HepG2 (cell line): ENCODE measurements at regions not wholly inside any gene's neighbourhood (a gene's known extent, or its start where the extent isn't known, plus 50 kb on each side); places are given as distances from the start of the nearest gene placed in this dataset.

Source experiments
- ATAC-seq: fragments of 200-7000 bp; cut with Tn5 transposase; 3 replicates; pipeline ENCODE4 v1.9.1; 2020; ENCODE audit warnings: mild to moderate bottlenecking, moderate library complexity
- BruUV-seq: library from RNA; stranded (reverse); fragments of 400-500 nt; replicated peaks from 2 replicates; lab custom pipeline; 2021; lab: Mats Ljungman, UMichigan
- CTCF ChIA-PET: fragments of 300-600 bp; formaldehyde crosslinking; extraction: SDS; loops from one replicate; lab custom pipeline; 2021; ENCODE audit warnings: low total read pairs, inconsistent platforms, low intra/inter-chr PET ratio; lab: Yijun Ruan, JAX
- POLR2A ChIA-PET: fragments of 350-600 bp; sonication (Branson Sonifier 250); formaldehyde crosslinking; loops from one replicate; lab custom pipeline; 2020; ENCODE audit warnings: antibody characterized with exemption, inconsistent platforms; lab: Yijun Ruan, JAX
- DNase-seq: peaks from one replicate; pipeline ENCODE4 v3.0.0-alpha.2; 2015; ENCODE audit warnings: low spot score
- FAIRE-seq: peaks from 3 replicates; lab custom pipeline; 2011; peaks lifted over from hg19 to GRCh38; lab: Jason Lieb, UNC
- H2AFZ ChIP-seq: one replicate; pipeline ENCODE4 v1.6.1; 2011; ENCODE audit warnings: low read length, inconsistent platforms
- H3K27ac ChIP-seq: fragments of 300-600 bp; 3 replicates; pipeline ENCODE4 v1.8.0; 2011; ENCODE audit warnings: mixed run types, mild to moderate bottlenecking, mixed read lengths, low read length, inconsistent platforms; ENCODE audit not compliant: insufficient read depth; ENCODE audit errors: extremely low read length
- H3K27me3 ChIP-seq, 2 experiments: fragments of 200-600 bp in 1 of 2; 2 replicates in 1 of 2; 3 replicates in 1 of 2; pipeline versions ENCODE4 v1.6.0 to v1.8.0; 2011; ENCODE audit warnings: low read length in 2 of 2, mild to moderate bottlenecking in 2 of 2, moderate library complexity in 2 of 2, inconsistent platforms in 1 of 2; ENCODE audit not compliant: insufficient read depth in 2 of 2, control insufficient read depth in 1 of 2
- H3K36me3 ChIP-seq, 2 experiments: fragments of 200-600 bp in 1 of 2; replicated peaks in 1 of 2; 2 replicates in 1 of 2; 3 replicates in 1 of 2; pipeline versions ENCODE4 v1.5.1 to v1.8.0; 2011; ENCODE audit warnings: low read length in 2 of 2, inconsistent platforms in 1 of 2; ENCODE audit not compliant: insufficient read depth in 2 of 2, control insufficient read depth in 1 of 2
- H3K4me1 ChIP-seq: 2 replicates; pipeline ENCODE4 v1.5.1; 2012; ENCODE audit warnings: low read length, inconsistent platforms; ENCODE audit not compliant: insufficient read depth
- H3K4me2 ChIP-seq: 2 replicates; pipeline ENCODE4 v1.6.0; 2011; ENCODE audit warnings: low read depth, low read length, inconsistent platforms
- H3K4me3 ChIP-seq, 3 experiments: fragments of 200-600 bp in 1 of 3; sonication (generic), shearing (Covaris generic) in 1 of 3; replicated peaks in 1 of 3; 2 replicates each; pipeline ENCODE4 v1.5.1; 2011 to 2016; ENCODE audit warnings: low read length in 3 of 3, inconsistent platforms in 2 of 3, low read depth in 2 of 3, mild to moderate bottlenecking in 2 of 3, control low read depth in 1 of 3, mixed read lengths in 1 of 3; ENCODE audit not compliant: insufficient read depth in 1 of 3
- H3K79me2 ChIP-seq: one replicate; pipeline ENCODE4 v1.6.1; 2011; ENCODE audit warnings: low read length, inconsistent platforms; ENCODE audit not compliant: insufficient read depth
- H3K9ac ChIP-seq: 2 replicates; pipeline ENCODE4 v1.6.0; 2011; ENCODE audit warnings: mild to moderate bottlenecking, low read depth, low read length, inconsistent platforms; ENCODE audit not compliant: insufficient read depth
- H3K9me3 ChIP-seq: 2 replicates; pipeline ENCODE4 v1.5.1; 2012; ENCODE audit warnings: mild to moderate bottlenecking, low read length
- H4K20me1 ChIP-seq: 2 replicates; pipeline ENCODE4 v1.6.0; 2011; ENCODE audit warnings: inconsistent platforms, mild to moderate bottlenecking, low read length, moderate library complexity; ENCODE audit not compliant: insufficient read depth
- ARNT ChIP-seq: fragments of 450-650 bp; IDR thresholded peaks from 2 replicates; pipeline ENCODE4 v1.6.1; 2017
- CBX5 ChIP-seq: sonication (generic); formaldehyde crosslinking; IDR thresholded peaks from 2 replicates; pipeline ENCODE4 v1.4.0; 2020; ENCODE audit warnings: missing genetic modification reagents, borderline replicate concordance
- CTCF ChIP-seq: sonication (generic); formaldehyde crosslinking; IDR thresholded peaks from 2 replicates; pipeline ENCODE4 v1.5.0; 2020; ENCODE audit warnings: mild to moderate bottlenecking, missing genetic modification reagents, moderate library complexity
- HOXA5 ChIP-seq: sonication (generic); formaldehyde crosslinking; IDR thresholded peaks from 2 replicates; pipeline ENCODE4 v1.4.0; 2020; ENCODE audit warnings: missing genetic modification reagents
- JUND ChIP-seq: sonication (generic); formaldehyde crosslinking; IDR thresholded peaks from 2 replicates; pipeline ENCODE4 v1.8.0; 2022; ENCODE audit warnings: mild to moderate bottlenecking, missing genetic modification reagents
- MAF1 ChIP-seq: sonication (generic); formaldehyde crosslinking; IDR thresholded peaks from 2 replicates; pipeline ENCODE4 v1.5.0; 2020; ENCODE audit warnings: missing genetic modification reagents, borderline replicate concordance
- NFATC3 ChIP-seq: sonication (generic); formaldehyde crosslinking; IDR thresholded peaks from 2 replicates; pipeline ENCODE4 v1.5.1; 2020; ENCODE audit warnings: mild to moderate bottlenecking, missing genetic modification reagents
- SMC3 ChIP-seq: IDR thresholded peaks from 2 replicates; pipeline ENCODE4 v1.6.1; 2011; ENCODE audit warnings: low read length, improper control_type of control experiment
- STAG1 ChIP-seq: sonication (generic); formaldehyde crosslinking; IDR thresholded peaks from 2 replicates; pipeline ENCODE4 v1.4.0; 2020; ENCODE audit warnings: missing genetic modification reagents
- ZNF230 ChIP-seq: sonication (generic); formaldehyde crosslinking; IDR thresholded peaks from 2 replicates; pipeline ENCODE4 v1.4.0; 2020; ENCODE audit warnings: mild to moderate bottlenecking, missing genetic modification reagents
- ZNF335 ChIP-seq: sonication (generic); formaldehyde crosslinking; IDR thresholded peaks from 2 replicates; pipeline ENCODE4 v1.4.0; 2020; ENCODE audit warnings: missing genetic modification reagents
- ZNF629 ChIP-seq: sonication (generic); formaldehyde crosslinking; conservative IDR thresholded peaks from 2 replicates; pipeline ENCODE4 v1.5.0; 2020; ENCODE audit warnings: missing genetic modification reagents
- in situ Hi-C: cut with HindIII; loops from 2 replicates; pipeline ENCODE4 v1.10.0; 2017; ENCODE audit warnings: low pct_unique_long_range_greater_than_20kb; ENCODE audit not compliant: extremely low pct_ligation_motif_present
- intact Hi-C: fragments of 100-400 bp; cut with micrococcal nuclease; formaldehyde crosslinking; loops from one replicate; pipeline ENCODE4 v1.10.0; 2022; ENCODE audit not compliant: unreplicated experiment
- TF ChIP-seq, protein P1 (sequence below): sonication (generic); formaldehyde crosslinking; IDR thresholded peaks from 2 replicates; pipeline ENCODE4 v1.5.1; 2020; ENCODE audit warnings: missing genetic modification reagents, mild to moderate bottlenecking, borderline replicate concordance
- TF ChIP-seq, protein P2 (sequence below): sonication (generic); formaldehyde crosslinking; IDR thresholded peaks from 2 replicates; pipeline ENCODE4 v1.4.0; 2020; ENCODE audit warnings: missing genetic modification reagents

DNA sequence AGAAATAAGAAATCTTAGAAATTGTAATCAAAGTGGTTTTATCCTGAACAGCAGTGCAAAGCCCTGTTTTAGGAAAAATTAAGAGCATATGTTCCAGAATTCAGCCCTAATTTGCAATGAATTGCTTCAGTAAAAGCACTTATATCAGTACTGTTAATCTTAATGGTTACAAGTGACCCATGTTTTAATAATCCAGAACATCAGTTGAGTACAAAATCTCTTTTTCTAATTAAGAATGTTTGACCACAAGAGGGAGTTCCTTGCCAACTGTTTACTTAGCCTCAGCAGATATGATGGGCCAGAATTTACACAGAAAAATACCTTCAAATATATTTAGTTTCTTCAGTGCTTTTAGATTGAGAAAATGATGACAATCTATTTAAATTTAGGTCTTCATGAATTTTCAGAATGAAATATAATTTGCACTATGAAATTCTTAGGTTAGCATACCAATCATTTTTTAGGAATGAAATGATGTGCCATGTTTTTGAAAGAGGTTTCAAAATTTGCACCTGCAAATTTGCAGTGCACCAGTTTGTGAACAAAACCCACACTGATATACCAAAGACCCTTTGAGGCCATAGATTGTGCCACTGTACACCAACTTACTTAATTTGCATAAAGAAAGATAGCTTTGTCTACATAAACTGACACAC is 926.3 kb upstream of the ARRDC3 start:
- ATAC-seq (no peak), DNase-seq (peak; percentile 11)
- POLR2A ChIA-PET, result no interaction called here

More for the DNA sequence above, 926.3 kb upstream of the ARRDC3 start:
- Histone ChIP-seq H3K27me3 (no peaks in the 10 kb centered on the region), H3K9ac (no peak overlapping the region), H3K4me2 (no peak overlapping the region), H3K4me3 (no peak overlapping the region), H3K27ac (no peak overlapping the region), H2AFZ (no peak overlapping the region), H3K4me1 (no peaks in the 10 kb centered on the region), H3K36me3 (no peaks in the 10 kb centered on the region), H4K20me1 (no peaks in the 10 kb centered on the region), H3K9me3 (no peaks in the 10 kb centered on the region), H3K79me2 (no peaks in the 10 kb centered on the region)
- in situ Hi-C loops (no loop called here), intact Hi-C loops (loop anchor here (1.0 to 2.0 kb wide), 2 partner anchors 162 to 1605 kb away; no protein-coding TSS in a partner anchor)
- BruUV-seq, result no TSS peak
- FAIRE-seq, result peak; percentile 21
- CTCF ChIA-PET, result interaction anchor here (1.1 kb wide), 1 partner anchor 1492 kb away, joined by 4 read pairs; no protein-coding TSS in a partner anchor
- TF ChIP-seq STAG1 (CRISPR knock-in tag) (peak; percentile 53), NFATC3 (CRISPR knock-in tag) (no peak), MAF1 (CRISPR knock-in tag) (no peak), ARNT (no peak), ZNF335 (CRISPR knock-in tag) (no peak), CBX5 (CRISPR knock-in tag) (no peak), JUND (CRISPR knock-in tag) (no peak), HOXA5 (CRISPR knock-in tag) (no peak), ZNF629 (CRISPR knock-in tag) (no peak), ZNF230 (CRISPR knock-in tag) (no peak), CTCF (CRISPR knock-in tag) (peak; percentile 54), SMC3 (peak; percentile 60)
- TF ChIP-seq, protein P1, sequence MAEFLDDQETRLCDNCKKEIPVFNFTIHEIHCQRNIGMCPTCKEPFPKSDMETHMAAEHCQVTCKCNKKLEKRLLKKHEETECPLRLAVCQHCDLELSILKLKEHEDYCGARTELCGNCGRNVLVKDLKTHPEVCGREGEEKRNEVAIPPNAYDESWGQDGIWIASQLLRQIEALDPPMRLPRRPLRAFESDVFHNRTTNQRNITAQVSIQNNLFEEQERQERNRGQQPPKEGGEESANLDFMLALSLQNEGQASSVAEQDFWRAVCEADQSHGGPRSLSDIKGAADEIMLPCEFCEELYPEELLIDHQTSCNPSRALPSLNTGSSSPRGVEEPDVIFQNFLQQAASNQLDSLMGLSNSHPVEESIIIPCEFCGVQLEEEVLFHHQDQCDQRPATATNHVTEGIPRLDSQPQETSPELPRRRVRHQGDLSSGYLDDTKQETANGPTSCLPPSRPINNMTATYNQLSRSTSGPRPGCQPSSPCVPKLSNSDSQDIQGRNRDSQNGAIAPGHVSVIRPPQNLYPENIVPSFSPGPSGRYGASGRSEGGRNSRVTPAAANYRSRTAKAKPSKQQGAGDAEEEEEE (CRISPR knock-in tag), result no peak
- TF ChIP-seq, protein P2, sequence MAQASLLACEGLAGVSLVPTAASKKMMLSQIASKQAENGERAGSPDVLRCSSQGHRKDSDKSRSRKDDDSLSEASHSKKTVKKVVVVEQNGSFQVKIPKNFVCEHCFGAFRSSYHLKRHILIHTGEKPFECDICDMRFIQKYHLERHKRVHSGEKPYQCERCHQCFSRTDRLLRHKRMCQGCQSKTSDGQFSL, result no peak
